OCI-LY3 (cell line): ENCODE measurements at regions not wholly inside any gene's neighbourhood (a gene's known extent, or its start where the extent isn't known, plus 50 kb on each side); places are given as distances from the start of the nearest gene placed in this dataset.

Source experiments
- CTCF ChIP-seq: fragments of 200-600, 300-600 bp; sonication (generic); IDR thresholded peaks from 2 replicates; pipeline ENCODE4 v1.5.1; 2014; ENCODE audit warnings: antibody characterized with exemption, low read length, low read depth
- EZH2phosphoT487 ChIP-seq: fragments of 200-600 bp; shearing (Covaris generic); IDR thresholded peaks from 2 replicates; pipeline ENCODE4 v1.6.1; 2018; ENCODE audit warnings: antibody characterized with exemption, mixed run types, low read depth

GRCh38 chr4:133982533-133983224 lies 218.9 kb downstream of the PABPC4L start:
- TF ChIP-seq CTCF (no peak), EZH2phosphoT487 (no peak)
